ENCODE measurements at regions not wholly inside any gene's neighbourhood (a gene's known extent, or its start where the extent isn't known, plus 50 kb on each side); places are given as distances from the start of the nearest gene placed in this dataset.

DNA sequence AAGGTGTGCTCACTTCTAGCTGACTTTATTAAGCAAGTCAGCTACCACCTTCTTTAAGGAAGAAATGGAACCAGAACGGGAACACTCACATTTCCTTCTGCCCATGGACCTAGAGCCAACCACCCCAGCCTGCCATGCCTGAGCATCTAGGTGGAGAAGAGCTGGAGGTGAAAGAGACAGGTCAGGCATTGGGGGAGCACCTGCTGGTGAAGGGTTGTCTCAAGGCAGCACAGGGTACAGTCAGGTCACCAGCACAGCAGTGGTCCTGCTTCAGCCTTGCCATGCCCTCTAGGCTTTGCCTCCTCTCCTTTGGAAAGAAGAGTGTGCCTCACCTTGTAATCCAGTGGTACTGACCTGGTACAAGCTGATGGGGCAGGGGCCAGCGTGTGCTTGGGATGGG, 107.9 kb downstream of the KCNF1 start:
- TF ChIP-seq, protein P1, sequence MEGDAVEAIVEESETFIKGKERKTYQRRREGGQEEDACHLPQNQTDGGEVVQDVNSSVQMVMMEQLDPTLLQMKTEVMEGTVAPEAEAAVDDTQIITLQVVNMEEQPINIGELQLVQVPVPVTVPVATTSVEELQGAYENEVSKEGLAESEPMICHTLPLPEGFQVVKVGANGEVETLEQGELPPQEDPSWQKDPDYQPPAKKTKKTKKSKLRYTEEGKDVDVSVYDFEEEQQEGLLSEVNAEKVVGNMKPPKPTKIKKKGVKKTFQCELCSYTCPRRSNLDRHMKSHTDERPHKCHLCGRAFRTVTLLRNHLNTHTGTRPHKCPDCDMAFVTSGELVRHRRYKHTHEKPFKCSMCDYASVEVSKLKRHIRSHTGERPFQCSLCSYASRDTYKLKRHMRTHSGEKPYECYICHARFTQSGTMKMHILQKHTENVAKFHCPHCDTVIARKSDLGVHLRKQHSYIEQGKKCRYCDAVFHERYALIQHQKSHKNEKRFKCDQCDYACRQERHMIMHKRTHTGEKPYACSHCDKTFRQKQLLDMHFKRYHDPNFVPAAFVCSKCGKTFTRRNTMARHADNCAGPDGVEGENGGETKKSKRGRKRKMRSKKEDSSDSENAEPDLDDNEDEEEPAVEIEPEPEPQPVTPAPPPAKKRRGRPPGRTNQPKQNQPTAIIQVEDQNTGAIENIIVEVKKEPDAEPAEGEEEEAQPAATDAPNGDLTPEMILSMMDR (IDR thresholded peaks at IDR 0.05): no peak
- TF ChIP-seq POLR2A (IDR thresholded peaks at IDR 0.05; ENCODE audit: low read length) (no peak), SMC3 (IDR thresholded peaks at IDR 0.05) (no peak), RFX5 (IDR thresholded peaks at IDR 0.05) (no peak), RCOR1 (IDR thresholded peaks at IDR 0.05; ENCODE audit: low read depth, low read length) (no peak), MAFK (IDR thresholded peaks at IDR 0.05; ENCODE audit: partially characterized antibody) (no peak), KDM5A (IDR thresholded peaks at IDR 0.05) (no peak), RNF2 (IDR thresholded peaks at IDR 0.05; ENCODE audit: borderline replicate concordance, low read depth) (no peak), EP300 (IDR thresholded peaks at IDR 0.05) (no peak), KDM1A (IDR thresholded peaks at IDR 0.05; ENCODE audit: low read depth) (no peak)
- TF ChIP-seq, protein P2, sequence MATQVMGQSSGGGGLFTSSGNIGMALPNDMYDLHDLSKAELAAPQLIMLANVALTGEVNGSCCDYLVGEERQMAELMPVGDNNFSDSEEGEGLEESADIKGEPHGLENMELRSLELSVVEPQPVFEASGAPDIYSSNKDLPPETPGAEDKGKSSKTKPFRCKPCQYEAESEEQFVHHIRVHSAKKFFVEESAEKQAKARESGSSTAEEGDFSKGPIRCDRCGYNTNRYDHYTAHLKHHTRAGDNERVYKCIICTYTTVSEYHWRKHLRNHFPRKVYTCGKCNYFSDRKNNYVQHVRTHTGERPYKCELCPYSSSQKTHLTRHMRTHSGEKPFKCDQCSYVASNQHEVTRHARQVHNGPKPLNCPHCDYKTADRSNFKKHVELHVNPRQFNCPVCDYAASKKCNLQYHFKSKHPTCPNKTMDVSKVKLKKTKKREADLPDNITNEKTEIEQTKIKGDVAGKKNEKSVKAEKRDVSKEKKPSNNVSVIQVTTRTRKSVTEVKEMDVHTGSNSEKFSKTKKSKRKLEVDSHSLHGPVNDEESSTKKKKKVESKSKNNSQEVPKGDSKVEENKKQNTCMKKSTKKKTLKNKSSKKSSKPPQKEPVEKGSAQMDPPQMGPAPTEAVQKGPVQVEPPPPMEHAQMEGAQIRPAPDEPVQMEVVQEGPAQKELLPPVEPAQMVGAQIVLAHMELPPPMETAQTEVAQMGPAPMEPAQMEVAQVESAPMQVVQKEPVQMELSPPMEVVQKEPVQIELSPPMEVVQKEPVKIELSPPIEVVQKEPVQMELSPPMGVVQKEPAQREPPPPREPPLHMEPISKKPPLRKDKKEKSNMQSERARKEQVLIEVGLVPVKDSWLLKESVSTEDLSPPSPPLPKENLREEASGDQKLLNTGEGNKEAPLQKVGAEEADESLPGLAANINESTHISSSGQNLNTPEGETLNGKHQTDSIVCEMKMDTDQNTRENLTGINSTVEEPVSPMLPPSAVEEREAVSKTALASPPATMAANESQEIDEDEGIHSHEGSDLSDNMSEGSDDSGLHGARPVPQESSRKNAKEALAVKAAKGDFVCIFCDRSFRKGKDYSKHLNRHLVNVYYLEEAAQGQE (IDR thresholded peaks at IDR 0.05): no peak
- TF ChIP-seq, protein P3, sequence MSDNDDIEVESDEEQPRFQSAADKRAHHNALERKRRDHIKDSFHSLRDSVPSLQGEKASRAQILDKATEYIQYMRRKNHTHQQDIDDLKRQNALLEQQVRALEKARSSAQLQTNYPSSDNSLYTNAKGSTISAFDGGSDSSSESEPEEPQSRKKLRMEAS (IDR thresholded peaks at IDR 0.05): no peak
- TF ChIP-seq, protein P4, sequence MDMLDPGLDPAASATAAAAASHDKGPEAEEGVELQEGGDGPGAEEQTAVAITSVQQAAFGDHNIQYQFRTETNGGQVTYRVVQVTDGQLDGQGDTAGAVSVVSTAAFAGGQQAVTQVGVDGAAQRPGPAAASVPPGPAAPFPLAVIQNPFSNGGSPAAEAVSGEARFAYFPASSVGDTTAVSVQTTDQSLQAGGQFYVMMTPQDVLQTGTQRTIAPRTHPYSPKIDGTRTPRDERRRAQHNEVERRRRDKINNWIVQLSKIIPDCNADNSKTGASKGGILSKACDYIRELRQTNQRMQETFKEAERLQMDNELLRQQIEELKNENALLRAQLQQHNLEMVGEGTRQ (IDR thresholded peaks at IDR 0.05): no peak

Data from A549 (cell line).